ENCODE measurements at regions not wholly inside any gene's neighbourhood (a gene's known extent, or its start where the extent isn't known, plus 50 kb on each side); places are given as distances from the start of the nearest gene placed in this dataset.
"Not testable (repeated sequence)": the region's sequence is repeated elsewhere in the genome, so short reads cannot be mapped to it uniquely, and the experiment has no call there.

DNA sequence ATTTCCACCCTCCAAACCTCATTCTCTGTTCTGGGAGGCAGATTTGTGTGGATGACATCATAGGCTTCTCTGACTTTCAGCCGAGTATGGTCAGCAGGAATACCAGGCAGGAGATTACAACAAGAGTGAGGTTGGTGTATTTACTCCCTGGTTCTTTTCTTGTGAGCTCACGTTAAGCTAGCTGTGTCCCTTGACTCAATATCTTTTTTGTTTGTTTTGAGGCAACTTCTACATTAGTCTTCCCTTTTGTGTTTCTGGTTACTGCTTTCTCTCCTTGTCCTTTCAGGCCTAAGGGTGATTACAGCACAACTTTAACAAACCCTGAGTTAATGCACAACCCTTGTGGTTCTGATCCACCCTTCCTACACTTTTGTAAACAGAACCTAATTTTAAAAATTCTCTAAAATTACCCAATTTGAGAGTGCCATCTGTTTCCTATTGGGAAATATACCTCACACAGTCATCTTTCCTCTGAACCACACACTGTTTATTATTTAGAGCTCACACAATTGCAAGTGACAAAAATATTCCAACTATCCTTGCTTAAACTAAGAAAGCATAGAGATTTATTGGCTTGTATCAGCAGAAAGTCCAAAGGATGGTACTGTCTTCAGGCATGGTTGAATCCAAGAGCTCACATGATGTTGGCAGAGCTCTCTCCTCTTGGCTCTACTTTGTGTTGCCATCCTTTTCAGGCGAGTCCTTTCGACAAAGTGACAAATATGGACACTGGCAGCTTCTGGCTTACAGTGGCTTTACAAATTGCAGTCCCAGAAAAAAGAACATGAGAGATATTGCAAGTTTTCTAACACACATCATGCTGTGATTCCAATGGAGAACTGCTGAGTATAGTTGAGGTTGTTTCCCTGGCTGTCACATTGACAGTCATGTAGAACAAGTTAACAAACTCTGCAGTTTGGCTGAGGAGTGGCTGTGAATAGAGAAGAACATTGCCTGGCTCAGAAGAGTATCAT is 150.5 kb upstream of the DDIT4L start:
- no peak for DNase-seq

DNA sequence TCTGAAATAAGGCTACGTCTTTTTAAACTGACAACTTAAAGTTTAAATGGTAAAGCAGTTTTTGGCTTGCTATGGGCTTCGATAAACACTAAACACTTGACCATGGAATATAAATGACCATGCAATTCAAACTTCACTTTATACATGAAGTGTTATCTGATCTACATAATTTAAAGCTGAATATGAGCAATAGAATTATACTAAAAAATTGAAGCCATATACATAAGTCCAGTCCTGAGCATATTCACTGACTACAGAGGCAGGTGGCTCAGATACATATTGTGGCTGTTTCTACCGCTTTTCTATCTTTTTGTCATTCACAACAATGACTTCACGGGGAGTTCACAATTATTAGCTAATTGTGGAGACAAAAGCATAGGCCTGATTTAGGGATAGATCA is 149.6 kb upstream of the DDIT4L start:
- DNase-seq, result no peak

DNA sequence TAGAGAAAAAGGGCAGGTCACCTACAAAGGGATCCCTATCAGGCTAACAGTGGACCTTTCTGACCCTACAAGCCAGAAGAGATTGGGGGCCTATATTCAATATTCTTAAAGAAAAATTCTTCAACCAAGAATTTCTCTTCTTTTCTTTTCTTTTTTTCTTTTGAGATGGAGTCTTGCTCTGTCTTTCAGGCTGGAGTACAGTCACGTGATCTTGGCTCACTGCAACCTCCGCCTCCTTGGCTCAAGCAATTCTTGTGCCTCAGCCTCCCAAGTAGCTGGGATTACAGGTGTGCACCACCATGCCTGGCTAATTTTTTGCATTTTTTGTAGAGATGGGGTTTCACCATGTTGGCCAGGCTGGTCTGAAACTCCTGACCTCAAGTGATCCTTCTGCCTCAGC is 143.2 kb upstream of the DDIT4L start:
- not testable (repeated sequence) for DNase-seq

DNA sequence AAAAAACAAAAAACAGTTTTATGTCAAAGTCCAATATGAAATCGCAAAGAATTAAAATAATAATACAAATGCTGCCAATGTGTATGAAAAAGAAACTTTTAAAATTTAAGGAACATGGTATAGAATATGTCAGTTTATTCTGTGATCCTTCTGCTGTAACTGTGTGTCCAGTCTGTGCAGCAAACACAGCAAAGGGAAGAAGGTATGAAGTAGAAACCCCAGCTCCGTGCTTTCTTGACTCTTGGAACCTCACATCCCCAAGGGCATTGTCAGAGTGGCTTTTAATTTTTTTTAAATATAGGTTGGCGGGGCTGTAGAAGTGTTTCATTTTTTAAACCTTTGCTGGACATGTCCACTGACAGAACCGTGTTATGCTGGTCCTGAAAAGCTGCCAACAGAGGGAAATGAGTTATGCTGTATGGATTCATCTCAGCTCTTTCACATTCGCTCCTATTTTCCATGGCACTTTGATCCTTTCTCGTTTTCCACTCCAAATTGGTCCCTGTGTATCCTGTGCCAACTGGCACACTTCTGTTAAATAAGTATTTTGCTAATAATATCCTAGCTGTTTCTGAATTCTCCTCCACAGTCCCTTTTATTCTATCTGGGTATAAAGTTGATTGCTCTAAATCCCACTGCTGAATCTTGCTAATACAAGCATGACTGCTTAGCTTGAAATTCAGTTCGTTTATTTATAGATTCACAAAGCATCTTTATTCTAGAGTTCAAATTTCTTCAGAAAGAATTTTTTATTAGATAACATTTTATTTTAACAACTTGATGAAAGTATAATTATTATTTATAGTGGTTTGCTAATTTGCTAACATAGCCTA is 127.0 kb upstream of the DDIT4L start:
- no peak for DNase-seq

DNA sequence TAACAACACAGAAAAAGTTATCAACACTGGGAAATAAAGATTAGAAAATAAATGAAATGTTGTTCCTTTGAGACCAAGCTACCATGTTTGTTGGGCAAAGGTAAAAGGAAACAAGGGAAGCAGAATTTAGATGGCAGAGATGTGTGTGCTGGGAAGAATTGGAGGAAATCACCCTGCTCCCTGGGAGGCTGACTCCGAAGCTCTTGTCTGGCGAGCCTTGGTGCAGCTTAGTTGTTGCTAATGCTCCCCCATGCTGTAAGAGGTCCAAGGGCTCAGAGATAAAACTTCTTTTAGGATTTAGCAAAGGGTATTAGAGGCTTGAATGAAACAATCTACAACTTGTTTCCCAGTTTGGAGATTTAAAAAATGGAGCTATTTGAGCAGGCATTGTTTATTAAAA is 123.8 kb upstream of the DDIT4L start:
- DNase-seq, result no peak

DNA sequence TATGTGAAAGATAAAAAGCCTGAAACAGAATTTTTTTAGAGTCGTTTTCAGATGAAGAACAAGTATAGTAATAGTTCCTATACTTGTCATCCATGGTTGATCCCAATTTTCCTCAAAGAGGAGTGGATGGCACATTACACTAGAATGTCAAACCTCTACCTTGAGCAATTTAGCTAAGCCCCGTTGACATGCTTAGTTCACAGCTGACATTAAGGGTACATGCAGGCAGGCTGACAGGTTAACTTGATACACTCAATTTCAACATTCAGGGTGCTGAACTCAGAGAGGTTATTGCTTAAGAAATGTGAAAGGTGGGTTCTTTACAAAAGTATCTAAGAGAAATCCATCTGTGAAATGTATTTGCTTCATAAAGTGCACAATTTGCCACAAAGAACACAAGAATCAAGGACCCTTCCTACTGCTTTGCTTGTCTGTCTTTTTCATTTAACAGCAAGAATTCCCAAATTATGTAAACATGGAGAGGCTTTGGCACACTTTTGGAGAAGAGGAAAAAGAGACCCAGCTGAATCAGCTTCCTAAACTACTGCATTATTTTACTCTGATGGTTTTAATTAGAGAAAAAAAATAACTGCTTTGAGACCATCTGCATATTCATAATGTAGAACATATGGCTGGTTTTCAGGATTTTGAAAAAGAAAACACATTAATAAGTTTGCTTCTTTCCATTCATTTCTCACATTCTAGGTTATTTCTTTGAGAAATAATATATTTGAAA is 122.5 kb upstream of the DDIT4L start:
- no peak for DNase-seq

DNA sequence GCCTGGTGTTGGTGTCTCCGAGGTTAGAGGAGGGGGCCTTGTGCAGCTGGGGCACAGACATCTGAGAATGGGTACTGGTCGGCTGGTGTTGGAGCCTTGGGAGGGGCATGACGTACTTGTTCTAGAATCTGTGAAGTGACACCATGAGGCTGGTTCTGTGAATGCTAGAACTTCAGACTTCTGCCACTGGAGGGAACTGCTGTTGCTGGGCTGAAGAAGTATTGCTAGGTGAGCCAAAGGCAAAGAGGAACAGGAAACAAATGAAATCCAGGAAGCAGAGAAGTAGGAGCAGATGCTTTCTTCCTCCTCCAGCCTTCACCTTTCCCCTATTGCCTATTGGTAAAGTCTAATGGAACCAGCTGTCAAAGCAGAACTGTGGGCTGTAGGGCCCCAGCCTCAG is 120.9 kb upstream of the DDIT4L start:
- DNase-seq, result peak in 1 of 2 experiments; percentile 1

DNA sequence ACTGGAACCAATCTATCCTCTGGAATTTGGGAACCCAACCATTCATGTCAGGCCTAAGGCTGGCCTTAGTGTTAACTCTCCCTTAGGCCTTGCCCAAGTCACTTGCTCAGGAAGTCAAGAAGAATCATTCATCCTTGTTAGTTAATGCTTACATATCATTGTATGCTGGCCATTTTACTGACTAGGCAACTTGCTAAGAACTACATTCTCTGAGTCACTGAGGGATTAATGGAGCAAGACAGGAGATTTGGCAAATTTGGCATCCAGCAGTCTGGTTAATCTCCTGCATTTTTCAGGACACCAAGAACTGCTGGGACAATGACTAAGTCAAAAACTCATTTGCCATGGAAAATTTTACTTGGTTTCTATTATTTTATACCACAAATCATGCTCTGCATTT is 115.8 kb upstream of the DDIT4L start:
- no peak for DNase-seq

DNA sequence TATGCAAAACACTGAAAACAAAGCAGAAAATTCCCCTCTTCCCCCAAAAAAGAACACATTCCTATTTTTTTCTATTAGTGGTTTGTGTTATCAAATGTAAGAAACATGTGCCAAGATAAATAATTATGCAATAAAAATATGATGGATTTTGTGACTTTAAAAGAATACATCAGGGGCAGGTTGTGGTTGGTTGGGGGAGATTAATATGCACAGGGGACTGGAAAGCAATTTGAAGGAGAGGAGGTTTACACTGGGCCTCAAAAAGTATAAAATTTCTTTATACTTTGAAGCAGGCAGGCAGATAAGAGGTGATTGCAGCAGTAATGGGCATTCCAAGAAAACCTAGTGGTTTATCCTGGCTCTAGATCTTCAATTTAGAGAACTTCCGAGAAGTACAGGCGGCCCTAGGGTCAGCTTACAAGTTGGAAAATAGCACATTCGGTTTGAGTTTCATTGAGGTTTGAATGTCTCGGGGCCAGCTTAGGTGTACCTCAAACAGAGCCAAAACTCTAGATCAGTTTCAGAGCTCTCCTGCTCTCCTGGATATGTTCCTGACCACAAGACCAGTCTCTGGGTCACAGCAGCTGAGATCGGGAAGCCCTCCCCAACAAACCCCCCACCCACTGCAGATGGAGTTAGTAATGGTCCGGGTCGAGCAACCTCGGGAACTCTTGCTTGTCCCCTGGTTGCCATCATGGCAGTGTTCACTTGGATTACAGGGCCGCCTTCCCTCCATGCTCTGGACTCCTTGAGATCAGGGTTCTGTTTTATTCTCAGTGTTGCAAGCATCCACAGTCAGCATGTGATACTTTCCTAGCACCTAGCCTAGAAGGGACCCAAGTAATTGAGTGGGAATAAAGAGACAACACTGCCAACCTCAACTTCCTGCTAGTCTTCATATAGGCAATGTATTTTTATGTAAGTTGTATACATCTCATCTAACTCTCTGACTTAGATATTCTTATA is 112.1 kb upstream of the DDIT4L start:
- DNase-seq, result no peak

DNA sequence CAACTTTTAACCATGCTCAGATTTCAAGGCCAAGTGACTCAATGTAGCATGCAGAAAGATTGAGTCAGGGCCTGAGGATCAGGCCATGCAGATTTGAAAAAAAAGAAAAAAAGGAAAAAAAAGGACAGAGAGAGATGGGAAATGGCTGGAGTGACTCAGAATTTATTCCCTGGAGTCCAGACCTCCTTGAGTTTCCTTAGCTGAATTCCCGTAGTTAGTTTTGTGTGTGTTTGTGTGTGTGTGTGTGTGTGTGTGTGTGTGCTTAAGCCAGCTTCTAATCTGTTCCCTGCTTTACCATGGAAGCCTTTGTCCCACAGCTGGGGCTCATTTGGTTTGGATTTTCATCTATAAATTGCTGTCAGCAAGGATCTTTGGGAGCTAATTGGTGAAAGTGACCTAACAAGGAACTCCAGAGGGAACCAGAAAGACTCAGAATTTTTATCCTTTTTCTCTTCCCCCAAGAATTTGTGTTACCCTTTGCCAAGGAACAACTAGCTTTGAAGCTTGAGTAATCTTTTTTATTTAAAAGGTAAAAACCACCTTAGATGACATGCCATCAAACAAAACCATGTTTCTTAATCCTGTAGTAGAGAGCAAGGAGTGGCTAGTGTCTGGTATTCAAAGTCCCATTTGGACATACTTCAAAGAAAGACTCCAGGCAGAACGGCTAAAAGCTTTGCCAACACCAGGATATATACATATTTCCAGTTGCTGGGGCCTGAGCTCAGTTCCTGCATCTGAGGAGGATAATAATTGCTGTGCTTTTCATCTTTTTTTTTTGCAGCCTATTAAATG is 109.0 kb upstream of the DDIT4L start:
- no peak for DNase-seq

DNA sequence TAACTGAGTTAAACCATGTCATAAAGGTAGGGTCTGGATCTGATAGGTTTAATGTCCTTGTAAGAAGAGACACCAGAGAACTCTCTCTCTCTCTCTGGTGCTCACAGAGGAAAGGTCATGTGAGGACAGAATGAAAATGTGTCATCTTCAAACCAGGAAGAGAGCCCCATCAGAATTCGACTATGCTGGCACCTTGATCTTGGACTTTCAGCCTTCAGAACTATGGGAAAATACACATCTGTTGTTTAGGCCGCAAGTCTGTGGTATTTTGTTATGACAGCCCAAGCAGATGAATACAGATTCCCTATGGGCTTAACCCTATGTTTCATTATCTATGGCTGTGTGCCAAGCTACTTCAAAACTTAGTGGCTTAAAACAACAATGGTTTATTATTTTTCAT is 105.5 kb upstream of the DDIT4L start:
- DNase-seq, result no peak

DNA sequence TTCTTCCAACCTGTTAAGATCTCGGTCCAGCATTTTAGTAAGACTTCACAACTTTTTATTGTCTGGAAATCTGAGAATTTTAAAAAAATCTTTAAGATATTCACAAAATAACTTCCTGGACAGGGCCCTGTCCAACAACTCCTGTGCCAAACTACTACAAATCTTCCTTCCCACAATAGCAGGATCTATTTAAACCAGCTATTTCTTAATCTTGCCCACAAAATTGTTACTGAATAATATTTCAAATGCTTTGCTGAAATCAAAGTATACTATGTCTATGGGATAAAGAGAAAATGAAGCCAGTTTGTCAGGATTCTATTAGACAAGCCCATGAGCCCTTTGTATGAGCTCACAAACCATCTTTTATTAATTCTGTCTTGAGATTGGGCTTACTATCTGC is 104.1 kb upstream of the DDIT4L start:
- DNase-seq, result no peak

DNA sequence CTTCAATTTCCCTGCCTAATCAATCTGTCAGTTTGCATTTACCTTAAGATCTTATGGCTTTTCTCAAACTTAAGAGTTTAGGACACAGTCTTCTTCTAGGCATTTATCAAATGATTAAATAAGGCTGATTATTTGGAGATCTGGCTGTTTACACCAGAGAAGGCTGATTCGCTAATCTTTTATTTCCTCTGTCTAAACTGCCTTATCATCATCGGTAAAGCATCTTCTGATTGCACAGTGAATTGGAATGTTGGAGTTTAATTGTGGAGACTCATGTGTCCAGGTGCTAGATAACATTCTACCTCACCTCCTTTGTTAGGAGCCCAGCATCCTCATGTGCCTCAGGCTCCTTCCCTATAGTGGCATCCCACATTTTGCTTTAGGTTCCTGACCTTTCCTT is 100.3 kb upstream of the DDIT4L start:
- peak in 1 of 2 experiments; percentile 53 for DNase-seq

DNA sequence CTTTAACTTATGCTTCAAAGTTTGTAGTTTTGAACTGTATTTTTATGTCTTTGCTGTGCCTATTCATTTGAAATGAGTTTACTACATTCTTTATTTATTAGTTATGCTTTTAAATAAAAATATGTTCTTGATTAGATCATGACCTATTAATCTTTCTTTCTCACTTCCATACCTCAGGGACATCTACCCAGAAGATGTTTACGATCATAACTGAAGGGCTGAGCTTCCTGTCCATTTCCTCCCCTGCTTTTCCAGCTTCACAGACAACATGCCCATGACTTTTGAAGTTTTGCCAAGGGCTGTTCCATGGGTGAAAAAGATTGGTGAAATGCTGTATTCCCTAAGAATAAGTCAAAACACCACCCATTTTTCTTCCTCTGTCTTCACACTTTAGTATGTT is 99.7 kb upstream of the DDIT4L start:
- DNase-seq, result peak in 1 of 2 experiments; percentile 0

DNA sequence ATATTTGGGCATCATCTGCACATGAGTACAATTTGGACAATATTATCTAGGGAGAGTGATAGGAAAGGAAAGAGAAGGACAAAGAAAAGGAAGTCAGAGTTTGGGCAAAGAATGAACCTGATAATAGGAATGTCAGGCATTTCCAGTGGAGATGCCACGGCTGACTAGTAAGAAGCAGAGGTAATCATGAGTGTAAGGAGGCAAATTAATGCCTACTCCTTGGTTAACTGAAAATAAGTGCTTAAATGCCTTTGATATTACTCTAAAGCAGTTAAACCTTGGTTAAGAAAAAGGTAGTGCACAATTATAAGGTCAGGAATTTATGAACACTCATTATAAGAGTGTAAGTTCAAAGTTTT is 99.2 kb upstream of the DDIT4L start:
- DNase-seq, result peak; percentile 3 to 42

DNA sequence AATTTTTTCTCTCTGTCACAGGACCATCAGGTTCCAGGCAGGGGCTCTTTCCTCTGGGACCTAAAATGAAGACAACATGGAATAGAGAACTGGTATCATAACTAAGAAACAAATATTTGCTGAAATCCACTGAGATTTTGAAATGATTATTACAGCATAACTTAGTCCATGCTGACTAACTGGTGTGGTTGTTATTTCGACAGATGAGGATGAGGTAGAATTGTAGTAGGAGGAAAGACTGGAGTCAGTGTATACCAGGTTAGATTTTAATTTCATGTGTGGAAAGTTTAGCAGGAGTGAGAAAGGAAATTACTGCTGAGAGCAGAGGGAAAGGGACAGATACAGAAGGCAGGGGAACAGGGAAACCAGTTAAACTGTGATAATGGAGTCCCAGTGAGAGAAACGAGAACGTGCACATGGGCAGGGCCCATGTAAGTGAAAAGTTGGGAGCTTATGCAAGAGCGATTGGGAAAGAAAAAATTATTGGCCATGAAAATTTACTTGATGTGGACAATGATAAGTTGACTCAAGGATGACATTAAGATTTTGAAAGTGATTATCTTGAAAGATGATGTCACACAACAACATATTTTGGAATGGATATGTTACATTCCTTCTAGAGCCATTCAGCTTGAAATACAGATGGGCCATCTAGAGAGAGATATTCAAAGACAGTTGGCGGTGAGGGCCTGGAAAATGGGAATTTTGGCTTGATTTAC is 98.7 kb upstream of the DDIT4L start:
- DNase-seq, result no peak

DNA sequence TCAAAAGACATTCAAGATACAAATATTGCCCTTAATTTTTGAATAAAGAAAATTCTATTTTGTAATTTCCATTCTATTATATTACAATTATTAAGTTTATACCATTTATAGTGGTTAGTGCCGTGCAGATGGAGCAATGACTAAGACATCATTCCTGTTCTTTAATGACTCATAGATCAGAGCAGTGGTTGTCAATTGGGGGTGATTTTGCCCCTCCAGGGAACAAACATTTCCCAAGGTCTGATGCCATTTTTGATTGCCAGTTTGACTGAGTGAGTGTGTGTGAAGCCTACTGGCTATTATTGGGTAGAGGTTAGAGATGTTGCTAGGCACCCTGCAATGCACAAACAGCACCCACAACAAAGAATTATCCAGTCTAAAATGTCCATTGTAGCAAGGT is 97.9 kb upstream of the DDIT4L start:
- DNase-seq, result no peak

DNA sequence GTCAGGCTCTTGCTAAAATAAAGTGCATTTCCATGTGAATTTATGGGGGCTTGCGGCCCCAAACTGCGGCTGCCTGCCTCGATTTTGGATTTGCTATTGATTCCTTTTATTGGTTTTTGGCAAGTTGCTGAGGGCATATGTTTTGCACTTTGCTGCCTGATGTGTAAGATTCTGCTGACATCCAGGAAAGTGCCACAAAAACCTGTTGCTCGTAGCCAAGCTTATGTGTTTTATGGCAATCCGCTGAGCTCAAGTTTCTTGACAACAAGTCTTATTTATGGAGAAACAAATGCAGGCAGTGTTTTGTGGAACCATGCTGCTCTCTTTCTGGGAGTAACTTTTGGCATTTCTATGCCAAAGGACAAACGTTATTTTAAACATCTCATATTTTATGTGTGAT is 97.3 kb upstream of the DDIT4L start:
- DNase-seq, result no peak

DNA sequence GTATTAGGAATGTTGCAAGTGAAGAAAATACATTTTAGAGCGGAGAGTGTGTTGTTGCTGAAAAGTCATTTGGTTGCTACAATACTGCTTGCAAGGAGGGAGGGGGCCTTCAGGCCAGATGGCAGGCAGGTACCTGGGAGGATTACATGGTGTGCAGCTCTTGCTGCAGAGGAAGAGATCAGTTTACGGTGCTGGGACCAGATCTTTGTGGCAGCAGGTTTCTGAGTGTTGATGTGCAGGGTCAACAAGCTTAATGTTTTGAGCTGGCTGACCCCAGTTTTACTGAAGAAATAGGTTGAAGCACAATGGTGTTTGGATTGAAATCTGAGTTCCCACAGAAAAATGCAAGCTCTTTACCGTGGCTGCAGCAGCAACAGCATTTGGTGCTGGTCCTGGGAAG is 96.4 kb upstream of the DDIT4L start:
- no peak for DNase-seq

DNA sequence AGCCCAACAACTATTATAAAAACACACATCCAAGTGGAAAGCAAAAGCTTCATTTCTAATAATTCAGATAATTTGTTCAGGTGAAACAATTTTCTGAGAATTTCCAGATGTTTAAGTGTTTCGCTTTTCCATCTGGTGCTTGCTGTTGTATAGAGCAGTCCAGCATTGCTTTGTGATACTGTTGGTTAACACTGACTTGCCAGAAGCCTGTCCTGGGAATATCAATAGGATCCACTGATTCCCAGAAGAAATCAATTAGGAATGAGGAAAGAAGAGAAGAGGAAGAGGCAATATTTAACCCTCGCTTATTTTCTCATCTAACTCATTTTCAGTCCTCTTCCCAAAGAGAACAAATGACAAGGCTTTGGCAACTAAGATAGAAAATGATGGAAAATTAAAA is 94.9 kb upstream of the DDIT4L start:
- DNase-seq, result no peak

Measured in SW 1271 (cell line).